Activated CD8-positive, alpha-beta T cell treated with anti-CD3 and anti-CD28 coated beads, Interleukin-2, amount 10 ng/mL, durations not matched to agents 7 days and 5 days (primary cell): ENCODE measurements at regions not wholly inside any gene's neighbourhood (a gene's known extent, or its start where the extent isn't known, plus 50 kb on each side); places are given as distances from the start of the nearest gene placed in this dataset.

ENCODE experiments used
- ATAC-seq: fragments of 150-1000 bp; cut with Tn5 transposase; one replicate; pipeline ENCODE4 v1.10.0; 2021; ENCODE audit warnings: moderate library complexity
- CTCF ChIA-PET: fragments of 350-600 bp; sonication (Branson Sonifier 250); formaldehyde crosslinking; loops from one replicate; lab custom pipeline; 2021; ENCODE audit warnings: antibody characterized with exemption; lab: Charles Lee
- POLR2A ChIA-PET: fragments of 350-600 bp; sonication (Branson Sonifier 250); formaldehyde crosslinking; loops from one replicate; lab custom pipeline; 2021; ENCODE audit warnings: antibody characterized with exemption; lab: Charles Lee
- DNase-seq: peaks from one replicate; pipeline ENCODE4 v3.0.0-alpha.2; 2020
- H3K27ac Mint-ChIP-seq: one replicate; pipeline ENCODE4 v1.8.0; 2021; ENCODE audit warnings: mild to moderate bottlenecking, mixed read lengths
- H3K27me3 Mint-ChIP-seq: one replicate; pipeline ENCODE4 v1.8.0; 2021; ENCODE audit warnings: low read depth, mixed read lengths
- H3K36me3 Mint-ChIP-seq: one replicate; pipeline ENCODE4 v1.8.0; 2021; ENCODE audit warnings: low read depth, mixed read lengths
- H3K4me1 Mint-ChIP-seq: one replicate; pipeline ENCODE4 v1.8.0; 2021; ENCODE audit warnings: low read depth, mixed read lengths
- H3K4me3 Mint-ChIP-seq: one replicate; pipeline ENCODE4 v1.8.0; 2021; ENCODE audit warnings: mild to moderate bottlenecking, mixed read lengths
- H3K9me3 Mint-ChIP-seq: one replicate; pipeline ENCODE4 v1.8.0; 2022; ENCODE audit warnings: mixed read lengths; ENCODE audit not compliant: insufficient read depth

- CTCF ChIA-PET, result no interaction called here
- H3K27me3 Mint-ChIP-seq, result no peaks in the 10 kb centered on the region
- H3K27ac Mint-ChIP-seq, result no peak overlapping the region
- no peak overlapping the region for H3K4me3 Mint-ChIP-seq
- H3K9me3 Mint-ChIP-seq, result no peaks in the 10 kb centered on the region
- ATAC-seq (no peak), DNase-seq (no peak)
- no peaks in the 10 kb centered on the region for H3K4me1 Mint-ChIP-seq
- H3K36me3 Mint-ChIP-seq, result no peaks in the 10 kb centered on the region
- POLR2A ChIA-PET, result no interaction called here
Observed at GRCh38 chr3:23083701-23084100, 119.4 kb upstream of the UBE2E2 start.

GRCh38 chr3:23084367-23084766 is 118.8 kb upstream of the UBE2E2 start:
- H3K4me3 Mint-ChIP-seq, result no peak overlapping the region
- H3K27me3 Mint-ChIP-seq, result no peaks in the 10 kb centered on the region
- no peak overlapping the region for H3K27ac Mint-ChIP-seq
- ATAC-seq (no peak), DNase-seq (no peak)
- H3K36me3 Mint-ChIP-seq, result no peaks in the 10 kb centered on the region
- H3K4me1 Mint-ChIP-seq, result no peaks in the 10 kb centered on the region
- CTCF ChIA-PET, result no interaction called here
- H3K9me3 Mint-ChIP-seq, result no peaks in the 10 kb centered on the region
- POLR2A ChIA-PET, result no interaction called here

GRCh38 chr3:23085261-23085660 is 117.9 kb upstream of the UBE2E2 start:
- no peaks in the 10 kb centered on the region for H3K9me3 Mint-ChIP-seq
- ATAC-seq (no peak), DNase-seq (no peak)
- no peaks in the 10 kb centered on the region for H3K4me1 Mint-ChIP-seq
- H3K4me3 Mint-ChIP-seq, result no peak overlapping the region
- no peak overlapping the region for H3K27ac Mint-ChIP-seq
- no peaks in the 10 kb centered on the region for H3K27me3 Mint-ChIP-seq
- ChIA-PET CTCF (no interaction called here), POLR2A (no interaction called here)
- H3K36me3 Mint-ChIP-seq, result no peaks in the 10 kb centered on the region

GRCh38 chr3:23086331-23086730 is 116.8 kb upstream of the UBE2E2 start:
- no peaks in the 10 kb centered on the region for H3K9me3 Mint-ChIP-seq
- H3K27me3 Mint-ChIP-seq, result no peaks in the 10 kb centered on the region
- no peak overlapping the region for H3K4me3 Mint-ChIP-seq
- POLR2A ChIA-PET, result no interaction called here
- DNase-seq (no peak), ATAC-seq (no peak)
- CTCF ChIA-PET, result no interaction called here
- H3K4me1 Mint-ChIP-seq, result no peaks in the 10 kb centered on the region
- no peak overlapping the region for H3K27ac Mint-ChIP-seq
- H3K36me3 Mint-ChIP-seq, result no peaks in the 10 kb centered on the region

- no peaks in the 10 kb centered on the region for H3K36me3 Mint-ChIP-seq
- ATAC-seq, result no peak
- H3K4me3 Mint-ChIP-seq, result no peak overlapping the region
- ChIA-PET POLR2A (no interaction called here), CTCF (no interaction called here)
- no peaks in the 10 kb centered on the region for H3K4me1 Mint-ChIP-seq
- H3K27me3 Mint-ChIP-seq, result no peaks in the 10 kb centered on the region
- H3K9me3 Mint-ChIP-seq, result no peaks in the 10 kb centered on the region
- no peak overlapping the region for H3K27ac Mint-ChIP-seq
- no peak for DNase-seq
Observed at GRCh38 chr3:23086831-23087230, 116.3 kb upstream of the UBE2E2 start.

GRCh38 chr3:23094412-23094811 is 108.7 kb upstream of the UBE2E2 start:
- ChIA-PET POLR2A (no interaction called here), CTCF (no interaction called here)
- no peak for DNase-seq
- Mint-ChIP-seq H3K27ac (no peak overlapping the region), H3K9me3 (no peaks in the 10 kb centered on the region), H3K4me1 (no peaks in the 10 kb centered on the region), H3K36me3 (no peaks in the 10 kb centered on the region), H3K4me3 (no peak overlapping the region), H3K27me3 (no peaks in the 10 kb centered on the region)
- ATAC-seq, result no peak

GRCh38 chr3:23094890-23095462 is 108.2 kb upstream of the UBE2E2 start:
- no peaks in the 10 kb centered on the region for H3K4me1 Mint-ChIP-seq
- no peak overlapping the region for H3K27ac Mint-ChIP-seq
- no peaks in the 10 kb centered on the region for H3K36me3 Mint-ChIP-seq
- ChIA-PET CTCF (no interaction called here), POLR2A (no interaction called here)
- H3K4me3 Mint-ChIP-seq, result no peak overlapping the region
- no peaks in the 10 kb centered on the region for H3K27me3 Mint-ChIP-seq
- DNase-seq (no peak), ATAC-seq (no peak)
- H3K9me3 Mint-ChIP-seq, result no peaks in the 10 kb centered on the region

- H3K9me3 Mint-ChIP-seq, result no peaks in the 10 kb centered on the region
- POLR2A ChIA-PET, result no interaction called here
- CTCF ChIA-PET, result no interaction called here
- DNase-seq, result no peak
- no peak overlapping the region for H3K27ac Mint-ChIP-seq
- no peak for ATAC-seq
- H3K4me1 Mint-ChIP-seq, result no peaks in the 10 kb centered on the region
- no peaks in the 10 kb centered on the region for H3K27me3 Mint-ChIP-seq
- no peak overlapping the region for H3K4me3 Mint-ChIP-seq
- H3K36me3 Mint-ChIP-seq, result no peaks in the 10 kb centered on the region
Observed at GRCh38 chr3:23096041-23096440, 107.1 kb upstream of the UBE2E2 start.

GRCh38 chr3:23099021-23099420 is 104.1 kb upstream of the UBE2E2 start:
- no peak for DNase-seq
- no peak for ATAC-seq
- Mint-ChIP-seq H3K36me3 (no peaks in the 10 kb centered on the region), H3K27ac (no peak overlapping the region), H3K4me1 (no peaks in the 10 kb centered on the region), H3K27me3 (no peaks in the 10 kb centered on the region), H3K4me3 (no peak overlapping the region), H3K9me3 (no peaks in the 10 kb centered on the region)
- POLR2A ChIA-PET, result no interaction called here
- CTCF ChIA-PET, result no interaction called here

GRCh38 chr3:23099677-23100076 is 103.5 kb upstream of the UBE2E2 start:
- H3K27ac Mint-ChIP-seq, result no peak overlapping the region
- no peaks in the 10 kb centered on the region for H3K27me3 Mint-ChIP-seq

GRCh38 chr3:23100106-23100505 is 103.0 kb upstream of the UBE2E2 start:
- no peak overlapping the region for H3K4me3 Mint-ChIP-seq
- POLR2A ChIA-PET, result no interaction called here
- no peaks in the 10 kb centered on the region for H3K36me3 Mint-ChIP-seq
- DNase-seq, result no peak
- H3K27ac Mint-ChIP-seq, result no peak overlapping the region
- CTCF ChIA-PET, result no interaction called here
- ATAC-seq, result no peak
- no peaks in the 10 kb centered on the region for H3K27me3 Mint-ChIP-seq
- H3K4me1 Mint-ChIP-seq, result no peaks in the 10 kb centered on the region
- no peaks in the 10 kb centered on the region for H3K9me3 Mint-ChIP-seq

More at GRCh38 chr3:23099677-23100076, 103.5 kb upstream of the UBE2E2 start:
- H3K36me3 Mint-ChIP-seq, result no peaks in the 10 kb centered on the region
- POLR2A ChIA-PET, result no interaction called here
- ATAC-seq (no peak), DNase-seq (no peak)
- CTCF ChIA-PET, result no interaction called here
- H3K9me3 Mint-ChIP-seq, result no peaks in the 10 kb centered on the region
- no peaks in the 10 kb centered on the region for H3K4me1 Mint-ChIP-seq
- no peak overlapping the region for H3K4me3 Mint-ChIP-seq

- H3K4me3 Mint-ChIP-seq, result no peak overlapping the region
- no peak for ATAC-seq
- H3K9me3 Mint-ChIP-seq, result no peaks in the 10 kb centered on the region
- H3K27me3 Mint-ChIP-seq, result no peaks in the 10 kb centered on the region
- ChIA-PET CTCF (no interaction called here), POLR2A (no interaction called here)
- no peak overlapping the region for H3K27ac Mint-ChIP-seq
- DNase-seq, result no peak
- no peaks in the 10 kb centered on the region for H3K36me3 Mint-ChIP-seq
- no peaks in the 10 kb centered on the region for H3K4me1 Mint-ChIP-seq
Observed at GRCh38 chr3:23103764-23104163, 99.4 kb upstream of the UBE2E2 start.

- no peaks in the 10 kb centered on the region for H3K27me3 Mint-ChIP-seq
- ChIA-PET POLR2A (no interaction called here), CTCF (no interaction called here)
- no peak for DNase-seq
- no peaks in the 10 kb centered on the region for H3K4me1 Mint-ChIP-seq
- no peaks in the 10 kb centered on the region for H3K9me3 Mint-ChIP-seq
- no peak overlapping the region for H3K27ac Mint-ChIP-seq
- no peak overlapping the region for H3K4me3 Mint-ChIP-seq
- no peaks in the 10 kb centered on the region for H3K36me3 Mint-ChIP-seq
- ATAC-seq, result no peak
Observed at GRCh38 chr3:23105048-23105447, 98.1 kb upstream of the UBE2E2 start.
